ENCODE measurements at regions not wholly inside any gene's neighbourhood (a gene's known extent, or its start where the extent isn't known, plus 50 kb on each side); places are given as distances from the start of the nearest gene placed in this dataset.

GRCh38 chr4:117481742-117482141 is 396.4 kb upstream of the TRAM1L1 start:
- TF ChIP-seq CTCF (conservative IDR thresholded peaks at IDR 0.05; ENCODE audit: low read depth, low read length) (no peak), EZH2phosphoT487 (IDR thresholded peaks at IDR 0.05; ENCODE audit: borderline replicate concordance, low read length) (no peak), EZH2 (IDR thresholded peaks at IDR 0.05; ENCODE audit: low read length, unreplicated experiment) (no peak)

Measured in PC-3 (cell line).